Activated T-cell treated with anti-CD3 and anti-CD28 coated beads for 24 hours (primary cell): ENCODE measurements at regions not wholly inside any gene's neighbourhood (a gene's known extent, or its start where the extent isn't known, plus 50 kb on each side); places are given as distances from the start of the nearest gene placed in this dataset.
"Not testable (repeated sequence)": the region's sequence is repeated elsewhere in the genome, so short reads cannot be mapped to it uniquely, and the experiment has no call there.

Experiments
- DNase-seq: peaks from one replicate; pipeline ENCODE4 v3.0.0-alpha.2; 2020; ENCODE audit warnings: low read depth

- DNase-seq, result no peak
Observed at GRCh38 chr5:58300346-58300895, 159.5 kb downstream of the PLK2 start.

- no peak for DNase-seq
Observed at GRCh38 chr5:58299256-58299655, 160.6 kb downstream of the PLK2 start.

GRCh38 chr5:58294598-58295305, 165.1 kb downstream of the PLK2 start:
- no peak for DNase-seq

- not testable (repeated sequence) for DNase-seq
Observed at GRCh38 chr5:58288275-58288674, 171.6 kb downstream of the PLK2 start.

- no peak for DNase-seq
Observed at GRCh38 chr5:58286741-58287140, 173.1 kb downstream of the PLK2 start.

- DNase-seq, result no peak
Observed at GRCh38 chr5:58285900-58286299, 174.0 kb downstream of the PLK2 start.

GRCh38 chr5:58284886-58285285, 175.0 kb downstream of the PLK2 start:
- DNase-seq, result no peak

GRCh38 chr5:58281189-58281588, 178.7 kb downstream of the PLK2 start:
- DNase-seq, result no peak

GRCh38 chr5:58279259-58279658, 180.6 kb downstream of the PLK2 start:
- DNase-seq, result no peak

- no peak for DNase-seq
Observed at GRCh38 chr5:58276431-58276830, 183.5 kb downstream of the PLK2 start.

- no peak for DNase-seq
Observed at GRCh38 chr5:58275516-58275915, 184.4 kb downstream of the PLK2 start.

- DNase-seq, result no peak
Observed at GRCh38 chr5:58274191-58274590, 185.7 kb downstream of the PLK2 start.

GRCh38 chr5:58273711-58274110, 186.2 kb downstream of the PLK2 start:
- DNase-seq, result no peak

GRCh38 chr5:58268268-58268667, 191.6 kb downstream of the PLK2 start:
- no peak for DNase-seq

- DNase-seq, result no peak
Observed at GRCh38 chr5:58266402-58266801, 193.5 kb downstream of the PLK2 start.

GRCh38 chr5:58265246-58265930, 194.5 kb downstream of the PLK2 start:
- DNase-seq, result no peak

- DNase-seq, result no peak
Observed at GRCh38 chr5:58264276-58264675, 195.6 kb downstream of the PLK2 start.

- no peak for DNase-seq
Observed at GRCh38 chr5:58263296-58263695, 196.6 kb downstream of the PLK2 start.

GRCh38 chr5:58262226-58262625, 197.7 kb downstream of the PLK2 start:
- no peak for DNase-seq

GRCh38 chr5:58261605-58262004, 198.3 kb downstream of the PLK2 start:
- DNase-seq, result no peak

- DNase-seq, result no peak
Observed at GRCh38 chr5:58260243-58260642, 199.6 kb downstream of the PLK2 start.

- DNase-seq, result no peak
Observed at GRCh38 chr5:58259685-58260152, 200.2 kb downstream of the PLK2 start.

- no peak for DNase-seq
Observed at GRCh38 chr5:58258984-58259684, 200.8 kb downstream of the PLK2 start.
